AG20443 (cell line): ENCODE measurements at regions not wholly inside any gene's neighbourhood (a gene's known extent, or its start where the extent isn't known, plus 50 kb on each side); places are given as distances from the start of the nearest gene placed in this dataset.
"Not testable (repeated sequence)": the region's sequence is repeated elsewhere in the genome, so short reads cannot be mapped to it uniquely, and the experiment has no call there.

Source experiments
- DNase-seq: peaks from one replicate; pipeline ENCODE4 v3.0.0; 2012; ENCODE audit warnings: low spot score, mixed read lengths

- DNase-seq, result no peak
Measured at GRCh38 chr13:89052699-89053098, 1381.5 kb downstream of the SLITRK5 start.

DNA sequence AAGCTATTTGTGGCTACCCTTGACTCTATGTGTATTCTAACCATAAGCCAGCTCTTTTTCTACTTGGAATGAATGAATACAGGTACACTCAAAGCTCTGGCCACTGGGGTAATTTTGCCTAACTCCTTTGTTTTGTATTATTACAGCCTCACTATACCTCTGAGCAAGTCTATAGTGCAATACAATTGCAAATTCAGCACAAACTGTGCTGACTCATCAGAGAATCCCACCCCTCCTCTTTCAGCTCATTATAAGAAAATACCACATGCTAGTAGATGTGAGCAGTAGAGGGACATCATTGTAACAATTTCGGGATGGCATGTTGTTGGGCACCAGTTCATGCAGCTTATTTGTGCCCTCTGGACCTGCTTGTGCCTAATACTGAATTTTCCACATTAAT is 1382.2 kb downstream of the SLITRK5 start:
- DNase-seq, result no peak

- no peak for DNase-seq
Measured at GRCh38 chr13:89057274-89057673, 1386.1 kb downstream of the SLITRK5 start.

DNA sequence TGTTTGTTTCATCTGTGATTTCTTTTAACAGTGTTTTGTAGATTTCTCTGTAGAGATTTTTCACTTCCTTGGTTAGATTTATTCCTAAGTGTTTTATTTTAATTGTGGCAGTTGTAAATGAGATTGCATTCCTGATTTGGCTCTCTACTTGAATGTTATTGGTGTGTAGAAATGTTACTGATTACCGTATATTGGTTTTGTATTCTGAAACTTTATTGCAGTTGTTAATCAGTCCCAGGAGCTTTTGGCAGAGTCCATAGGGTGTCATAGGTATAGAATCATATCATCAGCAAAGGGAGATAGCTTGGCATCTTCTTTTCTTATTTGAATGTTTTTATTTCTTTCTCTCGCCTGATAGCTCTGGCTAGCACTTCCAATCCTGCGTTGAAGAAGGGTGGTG is 1386.7 kb downstream of the SLITRK5 start:
- no peak for DNase-seq

DNA sequence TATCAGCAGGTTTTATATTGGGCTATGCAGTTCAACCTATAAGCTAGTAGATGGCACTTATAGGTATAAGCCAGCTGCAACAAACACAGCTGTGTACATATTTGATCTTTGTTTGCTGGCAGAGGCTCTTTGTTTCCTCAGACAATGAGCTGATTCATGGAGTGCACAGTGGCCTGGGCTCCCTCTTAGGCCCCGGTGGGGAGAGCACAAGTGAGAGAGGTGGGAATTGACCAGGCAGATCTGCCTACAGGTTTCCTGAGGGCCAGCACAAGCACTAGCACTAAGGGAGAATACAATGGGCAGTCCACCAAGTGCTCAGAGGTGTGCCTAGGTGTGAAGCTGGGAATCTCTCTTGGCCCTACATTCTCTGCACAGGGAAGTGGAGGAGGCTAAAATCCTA is 1390.7 kb downstream of the SLITRK5 start:
- DNase-seq, result no peak

DNA sequence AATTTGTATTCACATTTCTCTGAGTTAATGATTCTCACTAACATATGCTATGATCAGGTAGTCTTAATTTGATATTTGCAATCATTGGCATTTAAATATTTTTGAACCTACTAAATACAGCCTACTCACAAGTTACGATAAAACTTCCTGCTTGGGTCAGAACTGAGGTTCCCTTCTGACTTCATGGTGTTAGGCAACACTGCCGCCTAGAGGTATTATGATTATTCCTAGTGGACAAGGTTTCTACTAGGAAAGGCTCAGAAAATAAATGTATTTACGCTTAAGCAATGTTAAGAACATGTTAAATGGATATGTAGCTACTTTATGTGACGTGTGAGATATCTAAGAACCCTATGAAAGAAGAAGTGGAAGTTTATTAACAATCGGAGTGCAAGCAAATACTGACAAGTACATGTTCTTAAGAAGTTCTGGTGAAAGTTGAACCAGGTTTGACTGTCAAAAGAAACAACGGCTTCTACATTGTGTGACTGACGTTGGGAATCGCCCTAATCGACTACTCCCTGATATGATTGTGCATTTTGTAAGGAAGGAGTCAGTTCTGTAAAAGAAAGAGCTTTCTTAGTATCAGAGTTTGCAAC is 1395.8 kb downstream of the SLITRK5 start:
- DNase-seq, result peak; percentile 6

- DNase-seq, result no peak
Measured at GRCh38 chr13:89072979-89073378, 1401.8 kb downstream of the SLITRK5 start.

GRCh38 chr13:89076622-89077021 is 1405.5 kb downstream of the SLITRK5 start:
- no peak for DNase-seq

- no peak for DNase-seq
Measured at GRCh38 chr13:89082623-89083022, 1411.5 kb downstream of the SLITRK5 start.

DNA sequence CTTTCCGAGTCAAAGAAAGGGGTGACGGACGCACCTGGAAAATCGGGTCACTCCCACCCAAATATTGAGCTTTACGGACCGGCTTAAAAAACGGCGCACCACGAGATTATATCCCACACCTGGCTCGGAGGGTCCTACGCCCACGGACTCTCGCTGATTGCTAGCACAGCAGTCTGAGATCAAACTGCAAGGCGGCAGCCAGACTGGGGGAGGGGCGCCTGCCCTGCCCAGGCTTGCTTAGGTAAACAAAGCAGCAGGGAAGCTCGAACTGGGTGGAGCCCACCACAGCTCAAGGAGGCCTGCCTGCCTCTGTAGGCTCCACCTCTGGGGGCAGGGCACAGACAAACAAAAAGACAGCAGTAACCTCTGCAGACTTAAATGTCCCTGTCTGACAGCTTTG is 1416.9 kb downstream of the SLITRK5 start:
- DNase-seq, result not testable (repeated sequence)

GRCh38 chr13:89097994-89098393 is 1426.8 kb downstream of the SLITRK5 start:
- no peak for DNase-seq

DNA sequence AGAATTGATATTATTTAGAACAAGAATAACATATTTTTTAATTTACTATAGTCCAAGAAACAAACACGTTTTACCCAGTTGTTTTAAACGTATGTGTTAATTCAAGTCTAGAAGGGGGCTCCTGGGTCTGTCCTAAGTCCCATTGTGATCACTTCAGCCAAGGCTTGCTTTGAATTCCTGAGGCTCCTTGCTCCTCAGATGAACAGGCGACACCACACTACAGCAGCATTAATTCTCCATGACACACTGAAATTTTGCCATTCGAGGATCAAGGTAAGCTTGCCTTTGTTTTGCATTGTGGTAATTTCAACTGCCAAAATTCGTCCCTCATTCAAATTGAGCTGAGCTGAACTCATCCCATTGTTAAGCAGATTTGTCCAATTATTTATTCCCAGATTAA is 1442.6 kb downstream of the SLITRK5 start:
- DNase-seq, result no peak

GRCh38 chr13:89115307-89115706 is 1444.1 kb downstream of the SLITRK5 start:
- no peak for DNase-seq

GRCh38 chr13:89136678-89137077 is 1465.5 kb downstream of the SLITRK5 start:
- DNase-seq, result no peak

- no peak for DNase-seq
Measured at GRCh38 chr13:89150362-89150761, 1479.2 kb downstream of the SLITRK5 start.

- no peak for DNase-seq
Measured at GRCh38 chr13:89153941-89154340, 1482.8 kb downstream of the SLITRK5 start.

DNA sequence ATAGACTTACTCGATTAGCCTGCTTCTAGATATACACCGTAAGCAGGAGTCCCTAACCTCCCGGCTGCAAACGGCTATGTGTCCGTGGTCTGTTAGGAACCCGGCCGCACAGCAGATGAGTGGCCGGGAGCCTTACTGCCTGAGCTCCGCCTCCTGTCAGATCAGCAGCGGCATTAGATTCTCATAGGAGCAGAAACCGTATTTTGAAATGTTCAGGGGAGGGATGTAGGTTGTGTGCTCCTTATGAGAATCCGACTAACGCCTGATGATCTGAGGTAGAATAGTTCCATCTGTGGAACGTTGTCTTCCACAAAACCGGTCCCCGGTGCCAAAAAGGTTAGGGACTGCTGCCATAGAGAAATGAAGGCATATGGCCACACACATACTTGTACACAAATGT is 1491.9 kb downstream of the SLITRK5 start:
- DNase-seq, result no peak

DNA sequence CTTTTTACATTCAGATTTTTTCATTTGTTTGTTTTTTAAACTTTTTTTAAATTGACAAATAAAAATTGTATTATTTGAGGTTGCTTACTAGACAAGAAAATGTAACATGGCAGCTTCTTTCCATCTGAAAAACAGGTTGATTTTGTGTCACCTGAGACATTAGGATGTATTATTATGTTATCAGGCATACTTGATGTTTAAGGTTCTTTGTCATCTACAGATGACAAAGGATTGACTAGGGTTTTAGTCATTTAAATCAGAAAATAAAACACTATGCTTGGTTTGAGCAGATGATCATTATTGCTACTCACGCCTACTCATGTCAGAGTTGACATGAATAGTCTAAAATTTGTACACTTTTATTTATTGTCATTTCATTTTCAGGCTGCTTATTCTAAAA is 1494.5 kb downstream of the SLITRK5 start:
- no peak for DNase-seq

GRCh38 chr13:89169951-89170350 is 1498.8 kb downstream of the SLITRK5 start:
- DNase-seq, result no peak

- no peak for DNase-seq
Measured at GRCh38 chr13:89181041-89181440, 1509.9 kb downstream of the SLITRK5 start.

DNA sequence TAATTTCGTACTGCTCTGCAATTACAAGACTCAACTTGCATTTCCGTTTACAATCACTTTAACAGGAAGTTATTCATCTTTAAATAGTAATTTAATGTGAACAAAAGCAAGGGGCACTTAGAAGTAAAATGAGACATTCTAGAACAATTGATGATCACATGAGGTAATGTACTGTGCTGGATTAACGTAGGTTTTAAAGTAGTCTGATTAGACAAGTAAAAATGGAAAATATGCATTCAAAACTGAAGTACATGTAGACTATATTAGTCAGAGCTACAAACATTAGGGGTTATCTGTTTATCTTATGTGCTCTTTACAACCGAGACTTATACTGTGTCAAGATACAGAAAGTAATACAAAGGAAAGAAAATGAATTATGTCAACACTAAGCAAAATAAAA is 1528.0 kb downstream of the SLITRK5 start:
- DNase-seq, result no peak

DNA sequence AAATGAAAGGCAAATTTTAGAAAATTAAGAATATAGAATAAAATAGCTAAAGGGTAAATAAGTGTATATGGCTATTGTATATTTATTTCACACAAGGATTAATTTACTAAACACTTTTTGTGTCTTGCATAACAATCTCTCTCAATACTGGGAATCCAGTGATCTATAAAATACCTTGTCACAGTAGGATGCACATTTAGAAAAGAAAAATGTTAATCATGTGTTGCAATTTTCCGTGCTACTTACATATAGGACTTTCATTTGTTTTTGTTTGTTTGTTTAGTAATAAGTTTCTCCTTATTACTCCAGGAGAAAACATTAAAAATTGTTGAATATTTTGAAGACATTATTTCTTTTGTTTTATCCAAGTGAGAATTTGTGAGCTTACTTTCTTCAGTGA is 1533.3 kb downstream of the SLITRK5 start:
- no peak for DNase-seq

- DNase-seq, result no peak
Measured at GRCh38 chr13:89205856-89206520, 1534.8 kb downstream of the SLITRK5 start.

GRCh38 chr13:89212186-89212585 is 1541.0 kb downstream of the SLITRK5 start:
- DNase-seq, result no peak
